ENCODE measurements at regions not wholly inside any gene's neighbourhood (a gene's known extent, or its start where the extent isn't known, plus 50 kb on each side); places are given as distances from the start of the nearest gene placed in this dataset.

DNA sequence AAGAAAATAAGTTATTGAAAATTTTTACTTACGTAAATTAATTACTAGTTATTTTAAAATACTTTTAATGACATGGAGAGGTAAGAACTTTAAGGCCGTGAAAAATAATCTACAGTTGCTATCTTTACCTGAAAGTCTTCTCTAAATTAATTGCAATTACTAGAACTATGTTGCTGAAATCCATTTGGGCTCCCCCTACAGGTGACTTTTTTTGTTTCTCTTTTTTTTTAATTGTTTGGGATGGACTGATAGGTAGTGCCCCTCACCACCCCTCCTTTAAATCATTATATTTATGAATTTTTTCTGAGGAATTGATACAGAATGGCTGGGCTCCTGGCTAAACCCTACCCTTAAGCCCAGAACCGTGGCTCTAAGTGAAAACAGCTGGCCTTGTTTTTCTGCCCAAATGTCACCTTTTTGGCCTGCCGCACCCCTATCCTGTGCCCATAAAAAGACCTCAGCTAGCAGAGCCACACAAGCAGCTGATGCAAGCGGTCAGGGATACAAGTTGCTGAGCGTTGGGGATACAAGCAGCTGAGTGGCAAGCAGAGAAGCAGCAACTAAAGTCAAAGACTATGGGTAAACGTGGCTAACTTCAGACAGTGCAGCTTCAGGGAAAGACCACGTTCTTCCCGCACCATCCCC is 315.2 kb upstream of the ACO1 start:
- TF ChIP-seq CTCF (IDR thresholded peaks at IDR 0.05) (peak in 1 of 3 experiments; percentile 41), POLR2A (IDR thresholded peaks at IDR 0.05) (no peak)

All from testis (tissue), 2 donors.